Esophagus squamous epithelium (tissue), 4 donors: ENCODE measurements at regions not wholly inside any gene's neighbourhood (a gene's known extent, or its start where the extent isn't known, plus 50 kb on each side); places are given as distances from the start of the nearest gene placed in this dataset.

Experiments used
- POLR2A ChIP-seq, 4 donors: fragments of 450-650 bp; IDR thresholded peaks; one replicate each; pipeline ENCODE4 v1.6.1; 2017; ENCODE audit warnings: antibody characterized with exemption in 4 of 4, mild to moderate bottlenecking in 4 of 4, moderate library complexity in 3 of 4
- TF ChIP-seq, protein P1 (sequence below), 6 experiments: fragments of 450-650 bp in 4 of 6; fragments of 200-600 bp in 2 of 6; sonication (generic) in 2 of 6; IDR thresholded peaks; one replicate each; pipeline ENCODE4 v1.5.1; 2016 to 2019; ENCODE audit warnings: antibody characterized with exemption in 6 of 6, mild to moderate bottlenecking in 4 of 6, moderate library complexity in 4 of 6

DNA sequence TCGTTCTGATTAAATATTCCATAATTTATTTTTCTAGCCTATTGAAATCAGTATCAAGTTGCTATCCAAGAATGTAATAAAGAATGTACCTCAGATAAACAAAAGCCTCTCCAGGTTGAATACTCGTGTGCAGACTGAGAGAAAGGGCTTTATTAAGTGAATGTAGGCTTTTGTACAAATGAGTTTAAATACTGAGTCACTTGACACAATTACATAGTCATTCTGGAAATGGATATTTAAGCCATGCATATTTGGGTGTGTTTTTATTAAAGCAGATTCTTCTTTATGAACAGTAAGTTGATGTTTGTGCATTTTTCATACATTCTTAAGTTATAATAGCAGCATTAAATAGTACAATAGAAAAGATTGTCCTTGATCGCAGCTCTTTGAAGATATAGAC is 139.8 kb upstream of the GK2 start:
- no peak for TF ChIP-seq POLR2A (IDR thresholded peaks at IDR 0.05)
- TF ChIP-seq, protein P1, sequence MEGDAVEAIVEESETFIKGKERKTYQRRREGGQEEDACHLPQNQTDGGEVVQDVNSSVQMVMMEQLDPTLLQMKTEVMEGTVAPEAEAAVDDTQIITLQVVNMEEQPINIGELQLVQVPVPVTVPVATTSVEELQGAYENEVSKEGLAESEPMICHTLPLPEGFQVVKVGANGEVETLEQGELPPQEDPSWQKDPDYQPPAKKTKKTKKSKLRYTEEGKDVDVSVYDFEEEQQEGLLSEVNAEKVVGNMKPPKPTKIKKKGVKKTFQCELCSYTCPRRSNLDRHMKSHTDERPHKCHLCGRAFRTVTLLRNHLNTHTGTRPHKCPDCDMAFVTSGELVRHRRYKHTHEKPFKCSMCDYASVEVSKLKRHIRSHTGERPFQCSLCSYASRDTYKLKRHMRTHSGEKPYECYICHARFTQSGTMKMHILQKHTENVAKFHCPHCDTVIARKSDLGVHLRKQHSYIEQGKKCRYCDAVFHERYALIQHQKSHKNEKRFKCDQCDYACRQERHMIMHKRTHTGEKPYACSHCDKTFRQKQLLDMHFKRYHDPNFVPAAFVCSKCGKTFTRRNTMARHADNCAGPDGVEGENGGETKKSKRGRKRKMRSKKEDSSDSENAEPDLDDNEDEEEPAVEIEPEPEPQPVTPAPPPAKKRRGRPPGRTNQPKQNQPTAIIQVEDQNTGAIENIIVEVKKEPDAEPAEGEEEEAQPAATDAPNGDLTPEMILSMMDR (IDR thresholded peaks at IDR 0.05), result no peak
